Right atrium auricular region (tissue), 2 donors: ENCODE measurements at regions not wholly inside any gene's neighbourhood (a gene's known extent, or its start where the extent isn't known, plus 50 kb on each side); places are given as distances from the start of the nearest gene placed in this dataset.

ENCODE experiments used
- DNase-seq: peaks from one replicate; pipeline ENCODE4 v3.0.0-alpha.2; 2019; ENCODE audit warnings: low spot score
- H3K27ac ChIP-seq, 2 donors: fragments of 200-600 bp; sonication (generic); 1 replicate in 1 of 2; 2 replicates in 1 of 2; pipeline ENCODE4 v1.5.1; 2016 to 2019
- H3K27me3 ChIP-seq, 2 donors: fragments of 200-600 bp; sonication (generic); one replicate each; pipeline versions ENCODE4 v1.5.1 to v1.6.0; 2017 to 2019
- H3K36me3 ChIP-seq: fragments of 200-600 bp; sonication (generic); one replicate; pipeline ENCODE4 v1.5.1; 2016
- H3K4me1 ChIP-seq, 2 donors: fragments of 200-600 bp; sonication (generic); one replicate each; pipeline versions ENCODE4 v1.5.1 to v1.6.0; 2017 to 2019
- H3K4me3 ChIP-seq, 2 donors: fragments of 200-600 bp; sonication (generic); 1 replicate in 1 of 2; 2 replicates in 1 of 2; pipeline ENCODE4 v1.5.1; 2017 to 2019; ENCODE audit warnings: mild to moderate bottlenecking in 1 of 2, moderate library complexity in 1 of 2
- H3K9me3 ChIP-seq, 2 donors: fragments of 200-600 bp; sonication (generic); one replicate each; pipeline ENCODE4 v1.5.1; 2019
- TF ChIP-seq, protein P1 (sequence below), 2 donors: fragments of 200-600 bp; sonication (generic); IDR thresholded peaks; one replicate each; pipeline ENCODE4 v1.5.1; 2019; ENCODE audit warnings: antibody characterized with exemption in 2 of 2

DNA sequence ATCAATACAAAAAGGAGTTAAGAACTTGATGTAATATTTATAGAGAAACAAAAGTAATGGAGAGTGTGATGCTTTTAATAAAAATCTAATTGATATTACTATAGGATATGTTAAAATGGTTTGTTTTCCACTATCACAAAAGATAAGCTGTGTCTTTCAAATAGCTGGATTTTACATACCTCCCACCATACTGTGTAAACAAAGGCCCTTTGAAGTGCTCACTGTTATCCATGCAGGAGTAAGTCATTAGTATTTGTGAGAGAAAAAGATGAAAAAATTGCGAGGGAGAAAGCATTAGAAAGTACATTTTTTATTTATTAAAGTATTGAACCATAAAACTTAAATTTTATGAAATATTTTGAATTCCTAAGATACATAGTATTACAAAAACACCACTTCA lies 733.0 kb downstream of the GRIK2 start:
- Histone ChIP-seq H3K27me3 (no peaks in the 10 kb centered on the region), H3K4me3 (no peak overlapping the region), H3K4me1 (no peaks in the 10 kb centered on the region), H3K27ac (no peak overlapping the region), H3K9me3 (no peaks in the 10 kb centered on the region), H3K36me3 (no peaks in the 10 kb centered on the region)
- DNase-seq = no peak
- TF ChIP-seq, protein P1, sequence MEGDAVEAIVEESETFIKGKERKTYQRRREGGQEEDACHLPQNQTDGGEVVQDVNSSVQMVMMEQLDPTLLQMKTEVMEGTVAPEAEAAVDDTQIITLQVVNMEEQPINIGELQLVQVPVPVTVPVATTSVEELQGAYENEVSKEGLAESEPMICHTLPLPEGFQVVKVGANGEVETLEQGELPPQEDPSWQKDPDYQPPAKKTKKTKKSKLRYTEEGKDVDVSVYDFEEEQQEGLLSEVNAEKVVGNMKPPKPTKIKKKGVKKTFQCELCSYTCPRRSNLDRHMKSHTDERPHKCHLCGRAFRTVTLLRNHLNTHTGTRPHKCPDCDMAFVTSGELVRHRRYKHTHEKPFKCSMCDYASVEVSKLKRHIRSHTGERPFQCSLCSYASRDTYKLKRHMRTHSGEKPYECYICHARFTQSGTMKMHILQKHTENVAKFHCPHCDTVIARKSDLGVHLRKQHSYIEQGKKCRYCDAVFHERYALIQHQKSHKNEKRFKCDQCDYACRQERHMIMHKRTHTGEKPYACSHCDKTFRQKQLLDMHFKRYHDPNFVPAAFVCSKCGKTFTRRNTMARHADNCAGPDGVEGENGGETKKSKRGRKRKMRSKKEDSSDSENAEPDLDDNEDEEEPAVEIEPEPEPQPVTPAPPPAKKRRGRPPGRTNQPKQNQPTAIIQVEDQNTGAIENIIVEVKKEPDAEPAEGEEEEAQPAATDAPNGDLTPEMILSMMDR (IDR thresholded peaks at IDR 0.05) = no peak

DNA sequence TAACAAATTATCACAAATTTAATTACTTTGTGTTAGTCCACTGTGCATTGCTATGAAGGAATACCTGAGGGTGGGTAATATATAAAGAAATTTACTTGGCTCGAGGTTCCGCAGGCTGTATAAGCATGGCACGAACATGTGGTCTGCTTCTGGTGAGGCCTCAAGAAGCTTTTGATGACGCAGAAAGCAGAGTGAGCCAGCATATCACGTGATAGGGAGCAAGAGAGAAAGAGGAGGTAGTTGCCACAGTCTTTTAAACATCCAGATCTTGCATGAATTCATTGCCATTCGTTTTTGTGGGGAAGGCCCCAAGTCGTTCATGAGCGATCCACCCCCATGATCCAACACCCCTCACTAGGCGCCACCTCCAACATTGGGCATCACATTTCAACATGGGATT lies 733.7 kb downstream of the GRIK2 start:
- H3K36me3 ChIP-seq = no peaks in the 10 kb centered on the region
- no peaks in the 10 kb centered on the region for H3K4me1 ChIP-seq
- DNase-seq = no peak
- H3K27ac ChIP-seq = no peak overlapping the region
- no peaks in the 10 kb centered on the region for H3K9me3 ChIP-seq
- H3K27me3 ChIP-seq = no peaks in the 10 kb centered on the region
- H3K4me3 ChIP-seq = no peak overlapping the region
- TF ChIP-seq, protein P1 (IDR thresholded peaks at IDR 0.05) = no peak

DNA sequence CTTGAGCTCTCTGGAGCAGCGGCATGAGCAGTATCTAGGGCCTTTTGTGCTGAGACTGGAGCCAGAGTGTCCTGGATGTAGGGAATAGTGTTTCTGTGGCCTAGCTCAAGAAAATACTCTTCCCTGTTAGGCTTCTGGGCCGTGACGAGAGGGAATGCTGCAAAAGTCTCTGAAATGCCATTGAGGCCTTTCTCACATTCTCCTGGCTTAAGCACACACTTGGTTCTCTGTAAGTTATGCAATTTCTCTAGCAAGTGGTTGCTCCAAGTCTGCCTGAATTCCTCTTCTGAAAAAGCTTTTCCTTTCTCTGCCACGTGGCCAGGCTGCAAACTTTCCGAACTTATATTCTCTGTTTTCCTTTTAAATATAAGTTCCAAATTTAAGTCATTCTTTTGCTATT lies 744.4 kb downstream of the GRIK2 start:
- DNase-seq = no peak
- Histone ChIP-seq H3K36me3 (no peaks in the 10 kb centered on the region), H3K27me3 (no peaks in the 10 kb centered on the region), H3K4me1 (no peaks in the 10 kb centered on the region), H3K4me3 (no peak overlapping the region), H3K9me3 (no peaks in the 10 kb centered on the region), H3K27ac (no peak overlapping the region)
- TF ChIP-seq, protein P1 (IDR thresholded peaks at IDR 0.05) = no peak

DNA sequence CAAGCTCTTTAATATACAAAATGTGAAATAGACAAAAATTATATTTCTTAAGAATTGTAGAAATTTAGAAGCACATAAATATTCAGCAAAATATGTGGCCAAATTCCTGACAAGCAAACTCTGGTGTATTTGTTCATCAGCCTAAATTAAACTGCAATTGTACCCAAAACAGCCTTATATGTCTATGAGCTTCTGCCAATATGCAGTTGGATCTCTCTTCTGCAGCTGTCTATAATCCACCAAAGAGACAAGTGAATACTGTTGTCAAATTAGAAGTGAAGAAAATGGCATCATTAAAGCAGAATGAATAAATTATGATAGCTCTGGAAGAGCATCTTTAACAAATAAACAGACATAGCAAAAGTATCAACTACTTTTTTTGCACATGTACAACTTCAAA lies 755.7 kb downstream of the GRIK2 start:
- H3K36me3 ChIP-seq = no peaks in the 10 kb centered on the region
- H3K27ac ChIP-seq = no peak overlapping the region
- no peak overlapping the region for H3K4me3 ChIP-seq
- H3K27me3 ChIP-seq = no peaks in the 10 kb centered on the region
- TF ChIP-seq, protein P1 (IDR thresholded peaks at IDR 0.05) = no peak
- H3K4me1 ChIP-seq = no peaks in the 10 kb centered on the region
- no peak for DNase-seq
- peaks cover 0 to 7% of the 10 kb centered on the region in 2 donors for H3K9me3 ChIP-seq

DNA sequence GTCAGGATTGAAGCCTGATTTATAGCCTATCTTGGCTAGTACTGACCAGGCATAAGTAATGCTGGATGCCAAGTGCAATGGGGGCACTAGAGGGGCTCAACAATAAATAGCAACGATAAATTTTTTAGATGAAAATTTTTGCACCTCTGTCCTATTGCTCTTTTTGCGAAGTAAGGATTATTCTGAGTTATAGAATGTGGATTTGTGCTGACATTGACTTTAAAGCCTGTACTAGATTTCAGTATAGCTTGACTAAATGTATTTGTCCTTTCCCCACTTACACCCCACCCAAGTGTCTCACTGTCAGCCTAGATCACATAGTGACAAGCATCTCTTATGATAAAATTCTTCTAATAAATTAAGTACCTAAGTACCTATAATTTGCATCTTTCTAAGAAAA lies 757.0 kb downstream of the GRIK2 start:
- TF ChIP-seq, protein P1 (IDR thresholded peaks at IDR 0.05) = no peak
- H3K4me3 ChIP-seq = no peak overlapping the region
- DNase-seq = no peak
- H3K27ac ChIP-seq = no peak overlapping the region
- no peaks in the 10 kb centered on the region for H3K27me3 ChIP-seq
- no peaks in the 10 kb centered on the region for H3K36me3 ChIP-seq
- H3K4me1 ChIP-seq = no peaks in the 10 kb centered on the region
- H3K9me3 ChIP-seq = peaks cover 0 to 17% of the 10 kb centered on the region in 2 donors

DNA sequence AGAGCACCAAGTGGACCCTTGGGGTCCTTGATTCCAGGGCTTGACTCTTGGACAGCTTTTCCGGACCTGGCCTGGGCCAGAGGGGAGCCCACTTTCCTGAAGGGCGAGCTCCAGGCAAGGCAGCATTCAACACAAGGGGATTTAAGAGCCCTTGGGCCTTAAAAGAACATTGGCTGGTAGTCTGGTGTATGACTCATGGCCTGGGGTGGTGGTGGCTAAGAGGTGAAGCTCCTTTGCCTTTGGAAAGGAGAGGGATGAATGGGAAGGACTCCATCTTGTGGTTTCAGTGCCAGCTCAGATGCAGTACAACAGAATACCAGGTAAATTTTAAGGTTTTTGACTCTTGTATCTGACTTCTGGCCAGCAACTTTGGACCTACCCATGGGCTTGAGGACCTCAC lies 760.7 kb downstream of the GRIK2 start:
- no peaks in the 10 kb centered on the region for H3K36me3 ChIP-seq
- no peak overlapping the region for H3K4me3 ChIP-seq
- DNase-seq = no peak
- no peaks in the 10 kb centered on the region for H3K4me1 ChIP-seq
- TF ChIP-seq, protein P1 (IDR thresholded peaks at IDR 0.05) = no peak
- H3K27me3 ChIP-seq = no peaks in the 10 kb centered on the region
- H3K27ac ChIP-seq = no peak overlapping the region
- peaks cover 0 to 10% of the 10 kb centered on the region in 2 donors for H3K9me3 ChIP-seq
